HG03060 (cell line): ENCODE measurements at regions not wholly inside any gene's neighbourhood (a gene's known extent, or its start where the extent isn't known, plus 50 kb on each side); places are given as distances from the start of the nearest gene placed in this dataset.

Experiments used
- ATAC-seq: cut with Tn5 transposase; IDR thresholded peaks from one replicate; pipeline ENCODE4 v1.9.1; 2021; ENCODE audit warnings: low read depth, moderate number of reproducible peaks; ENCODE audit not compliant: unreplicated experiment

- ATAC-seq: no peak
These were observed 176.7 kb downstream of the SOX9 start for GRCh38 chr17:72297326-72298115.

DNA sequence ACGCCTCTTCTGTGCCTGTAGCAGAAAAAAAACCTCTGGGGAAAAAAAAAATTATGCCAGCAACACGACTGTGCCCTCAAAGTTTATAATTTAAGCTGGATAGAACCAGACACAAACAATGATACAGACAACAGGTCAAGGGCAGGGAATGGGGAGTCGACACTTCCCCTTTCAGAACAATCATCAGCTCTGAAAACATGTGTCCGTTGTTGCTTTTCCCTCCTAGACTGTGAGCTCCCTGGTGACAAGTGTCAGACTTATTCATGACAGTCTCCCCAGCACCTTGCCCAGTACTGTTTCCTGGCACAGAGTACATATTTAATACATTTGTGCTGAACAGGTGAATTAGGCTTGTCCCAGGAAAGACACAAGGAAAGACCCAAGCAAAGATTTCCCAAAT lies 178.3 kb downstream of the SOX9 start:
- ATAC-seq: no peak

DNA sequence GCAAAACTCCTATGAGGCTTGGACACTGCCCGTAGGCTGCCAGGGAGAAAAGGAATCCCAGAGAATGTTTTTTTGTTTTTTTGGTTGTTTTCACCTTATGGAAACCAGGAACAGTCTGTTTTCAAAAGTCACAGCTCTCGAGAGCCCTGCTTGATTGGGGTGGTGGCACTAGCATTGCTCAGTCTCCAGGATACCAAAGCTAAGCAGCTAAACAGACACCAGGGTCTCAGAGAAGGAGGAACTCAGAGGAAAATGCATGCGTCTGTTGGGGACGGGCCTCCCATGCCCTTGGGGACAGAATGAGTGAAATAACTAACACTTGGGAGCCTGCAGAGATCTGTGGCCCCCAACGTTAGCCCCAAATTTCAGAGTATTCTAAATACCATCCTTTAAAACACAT lies 178.8 kb downstream of the SOX9 start:
- ATAC-seq: no peak

GRCh38 chr17:72301887-72302286 lies 181.1 kb downstream of the SOX9 start:
- no peak for ATAC-seq

DNA sequence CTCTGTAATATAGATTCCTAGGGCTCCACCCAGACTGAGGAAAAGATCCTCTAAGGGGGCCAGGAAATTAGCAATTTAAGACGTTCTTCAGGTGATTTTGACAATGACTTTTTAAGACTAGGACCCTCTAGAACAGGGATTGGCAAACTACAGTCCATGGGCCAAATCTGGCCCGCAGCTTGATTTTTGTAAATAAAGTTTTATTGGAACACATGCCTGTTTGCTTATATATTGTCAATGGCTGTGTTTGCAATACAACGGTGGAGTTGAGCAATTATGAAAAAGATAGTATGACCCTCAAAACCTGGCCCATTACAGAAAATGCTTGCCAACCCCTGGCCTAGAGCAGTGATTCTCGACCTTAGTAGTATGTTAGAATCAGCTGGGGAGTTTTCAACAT lies 181.9 kb downstream of the SOX9 start:
- no peak for ATAC-seq

DNA sequence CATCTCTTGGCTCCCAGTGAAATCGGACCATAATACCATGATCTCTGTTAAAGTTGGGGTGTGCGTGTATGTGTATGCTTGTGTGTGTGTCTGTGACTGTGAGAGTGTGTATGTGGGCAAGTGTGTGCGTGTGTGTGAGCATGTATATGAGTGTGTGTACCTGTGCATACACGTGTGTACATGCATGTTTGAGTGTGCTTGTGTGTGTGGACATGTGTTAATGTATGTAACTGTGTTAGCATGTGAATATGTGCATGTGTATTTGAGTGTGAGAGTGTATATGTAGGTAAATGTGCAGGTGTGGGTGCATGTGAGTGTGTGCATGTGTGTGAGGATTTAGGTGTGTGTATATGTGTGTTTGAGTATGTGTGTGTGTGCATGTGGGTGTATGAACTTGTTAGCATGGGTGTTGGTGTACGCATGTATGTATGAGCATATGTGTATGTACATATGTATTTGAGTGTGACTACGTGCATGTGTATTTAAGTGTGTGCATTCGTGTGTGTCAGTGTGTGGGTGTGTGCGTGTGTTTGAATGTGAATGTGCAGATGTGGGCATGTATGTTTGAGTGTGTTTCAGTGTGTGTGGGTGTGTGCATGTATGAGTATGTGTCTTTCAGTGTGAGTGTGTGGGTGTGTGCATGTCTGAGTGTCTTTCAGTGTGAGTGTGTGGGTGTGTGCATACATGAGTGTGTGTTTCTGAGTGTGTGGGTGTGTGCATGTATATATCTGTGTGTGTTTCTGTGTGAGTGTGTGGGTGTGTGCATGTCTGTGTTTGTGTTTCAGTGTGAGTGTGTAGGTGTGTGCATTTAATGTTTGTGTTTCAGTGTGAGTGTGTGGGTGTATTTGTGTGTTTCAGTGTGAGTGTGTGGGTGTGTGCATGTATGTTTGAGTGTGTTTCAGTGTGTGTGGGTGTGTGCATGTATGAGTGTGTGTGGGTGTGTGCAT lies 183.2 kb downstream of the SOX9 start:
- no peak for ATAC-seq

DNA sequence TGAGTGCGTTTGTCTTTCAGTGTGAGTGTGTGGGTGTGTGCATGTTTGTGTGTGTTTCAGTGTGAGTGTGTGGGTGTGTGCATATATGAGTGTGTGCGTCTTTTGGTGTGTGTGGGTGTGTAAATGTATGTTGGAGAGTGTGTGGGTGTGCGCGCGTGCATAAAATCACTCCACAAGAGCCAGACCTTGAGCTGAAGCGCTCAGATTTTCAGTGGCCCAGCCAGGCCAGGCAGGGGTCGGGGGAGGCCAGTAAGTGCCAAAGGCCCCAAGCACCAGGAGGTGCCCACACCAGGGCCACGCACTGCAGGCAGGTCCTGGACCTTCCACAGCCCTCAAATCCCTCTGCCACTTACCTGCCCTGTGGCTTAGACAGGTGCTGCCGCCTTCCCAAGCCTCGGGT lies 184.0 kb downstream of the SOX9 start:
- ATAC-seq: no peak

DNA sequence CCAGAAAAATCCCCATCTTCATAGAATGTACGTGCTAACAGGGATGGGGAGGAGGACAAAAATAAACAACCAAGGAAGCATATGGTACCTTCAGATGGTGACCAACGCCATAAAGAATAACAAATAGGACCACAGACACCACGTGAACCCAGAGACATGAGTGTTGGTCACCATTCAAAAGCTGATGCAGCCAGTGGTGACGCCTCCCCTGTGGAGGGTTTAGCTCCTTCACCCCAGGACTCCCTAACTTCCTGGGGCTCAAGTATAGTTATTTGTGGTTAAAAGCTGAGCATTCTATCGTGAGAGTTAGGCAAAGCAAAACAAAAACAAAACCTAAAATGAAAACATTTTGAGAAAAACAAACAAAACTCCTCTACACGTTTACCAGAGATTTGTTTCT lies 184.7 kb downstream of the SOX9 start:
- no peak for ATAC-seq

DNA sequence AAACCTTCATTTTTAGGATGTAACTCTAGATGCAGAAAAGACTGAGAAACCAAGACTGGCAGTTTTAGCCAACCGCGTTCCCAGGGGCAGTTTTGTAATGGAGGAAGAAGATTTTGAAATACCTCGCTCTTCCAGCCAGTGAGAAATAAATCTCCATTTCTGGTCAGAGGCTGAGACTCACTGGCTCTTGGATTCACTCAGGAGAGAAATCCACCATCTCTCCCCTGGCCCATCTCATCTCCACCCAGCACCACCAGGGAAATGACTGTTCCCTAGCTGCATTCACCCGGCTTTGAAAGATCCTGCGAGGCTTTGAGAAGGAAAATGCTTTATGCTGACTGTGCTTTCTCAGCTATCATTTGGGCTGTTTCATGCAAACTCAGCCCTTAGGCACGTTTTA lies 185.2 kb downstream of the SOX9 start:
- ATAC-seq: no peak

DNA sequence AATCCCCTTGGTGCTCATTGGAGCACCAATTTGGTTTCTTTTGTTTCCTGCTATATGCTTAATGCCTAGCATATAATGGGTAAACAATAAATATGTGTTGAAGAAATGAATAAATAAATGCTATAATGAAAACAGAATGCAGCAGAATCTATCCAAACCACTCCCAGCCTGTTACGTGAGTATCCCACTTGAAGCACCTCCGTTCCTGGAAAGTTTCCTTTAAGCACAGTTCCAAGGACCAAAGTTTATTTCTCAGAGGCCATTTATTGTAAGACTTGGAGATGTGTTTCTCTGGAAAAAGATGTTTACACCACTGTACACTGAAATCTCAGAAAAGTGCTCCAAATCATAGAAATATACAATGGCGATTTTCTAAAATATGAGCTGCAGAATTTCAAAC lies 187.0 kb downstream of the SOX9 start:
- no peak for ATAC-seq

DNA sequence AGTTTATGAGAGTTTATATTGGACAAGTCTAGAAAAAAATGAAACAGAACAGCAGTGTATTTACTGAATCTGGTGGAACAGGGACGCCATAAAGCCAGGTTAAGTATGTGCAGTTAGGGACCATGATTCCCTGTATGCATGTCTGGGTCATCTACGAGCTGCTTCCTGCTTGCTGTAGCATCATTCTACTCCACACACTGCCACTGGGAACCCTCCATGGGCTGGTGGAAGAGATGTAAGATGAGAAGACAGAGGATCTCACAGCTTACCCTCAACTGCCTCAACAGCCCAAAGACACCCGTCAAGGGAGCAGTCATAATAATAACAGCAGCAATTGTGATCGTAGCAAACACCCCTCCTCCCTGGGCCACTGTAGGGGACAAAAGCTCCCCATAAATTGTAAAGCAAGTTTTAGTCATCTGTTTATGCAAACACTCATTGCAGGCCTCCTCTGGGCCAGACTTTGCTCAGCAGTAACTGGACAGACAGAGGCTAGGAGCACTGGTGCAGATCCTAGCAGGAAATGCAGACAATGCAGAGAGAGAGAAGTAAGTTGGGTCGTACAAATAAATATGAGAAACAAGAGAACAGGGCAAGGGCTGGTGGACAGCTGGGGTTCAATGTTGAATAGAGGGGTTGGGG lies 188.0 kb downstream of the SOX9 start:
- no peak for ATAC-seq

DNA sequence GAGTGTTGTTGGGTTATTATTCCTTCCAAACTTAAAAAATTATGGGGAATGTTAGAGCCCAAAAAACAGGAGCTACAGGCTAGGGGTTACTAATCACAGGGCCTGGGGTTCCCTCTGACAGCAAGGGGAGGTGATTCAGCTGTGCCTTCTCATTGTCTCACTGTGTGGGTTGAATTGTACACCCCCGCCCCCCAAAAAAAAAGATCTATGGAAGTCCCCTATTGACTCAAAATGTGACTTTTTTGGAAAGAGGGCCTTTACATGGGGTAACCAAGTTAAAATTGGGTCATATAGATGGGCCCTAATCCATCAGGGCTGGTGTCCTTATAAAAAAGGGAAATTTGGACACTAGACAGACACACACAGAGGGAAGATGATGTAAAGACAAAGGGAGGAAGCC lies 190.2 kb downstream of the SOX9 start:
- no peak for ATAC-seq

- ATAC-seq: no peak
These were observed 194.5 kb downstream of the SOX9 start for GRCh38 chr17:72315122-72315913.

DNA sequence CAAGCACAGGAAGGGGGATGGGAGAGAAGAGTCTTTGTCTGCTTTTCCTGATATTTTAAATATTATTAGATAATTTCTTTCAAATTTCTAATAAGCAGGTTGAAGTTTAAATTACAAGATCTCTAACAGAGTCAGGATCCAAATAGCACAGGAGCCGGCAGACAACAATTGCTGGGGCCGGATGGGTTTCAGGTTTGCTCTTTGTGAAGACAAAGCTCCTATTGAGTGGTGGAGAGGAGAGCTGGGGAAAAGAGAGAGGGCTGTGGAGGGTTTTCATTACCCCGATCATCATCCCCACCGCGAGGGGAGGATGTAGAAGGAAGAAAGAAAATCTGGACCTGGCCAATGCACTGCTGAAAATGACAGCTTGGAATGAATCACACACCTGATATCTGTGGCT lies 197.3 kb downstream of the SOX9 start:
- no peak for ATAC-seq

DNA sequence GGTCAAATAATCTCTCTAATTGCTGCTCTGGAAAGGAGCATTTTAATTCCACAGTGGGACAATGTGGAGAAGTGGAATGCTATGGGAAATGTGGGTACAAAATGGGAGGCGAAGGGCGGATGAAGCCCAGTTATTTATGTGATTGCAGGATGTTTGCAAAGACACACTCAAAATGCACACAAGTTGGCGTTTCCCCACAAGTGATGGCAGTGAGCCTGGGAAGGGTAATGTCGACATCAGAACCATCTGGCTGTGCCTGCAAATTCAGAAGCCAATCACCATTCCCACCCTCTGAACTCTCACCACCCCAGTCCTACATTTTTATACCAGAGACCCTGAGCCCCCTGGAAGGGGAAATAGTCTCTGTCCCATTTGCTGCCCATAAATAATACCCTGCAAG lies 201.1 kb downstream of the SOX9 start:
- ATAC-seq: no peak

- ATAC-seq: peak; percentile 47
These were observed 211.5 kb downstream of the SOX9 start for GRCh38 chr17:72332367-72332766.

DNA sequence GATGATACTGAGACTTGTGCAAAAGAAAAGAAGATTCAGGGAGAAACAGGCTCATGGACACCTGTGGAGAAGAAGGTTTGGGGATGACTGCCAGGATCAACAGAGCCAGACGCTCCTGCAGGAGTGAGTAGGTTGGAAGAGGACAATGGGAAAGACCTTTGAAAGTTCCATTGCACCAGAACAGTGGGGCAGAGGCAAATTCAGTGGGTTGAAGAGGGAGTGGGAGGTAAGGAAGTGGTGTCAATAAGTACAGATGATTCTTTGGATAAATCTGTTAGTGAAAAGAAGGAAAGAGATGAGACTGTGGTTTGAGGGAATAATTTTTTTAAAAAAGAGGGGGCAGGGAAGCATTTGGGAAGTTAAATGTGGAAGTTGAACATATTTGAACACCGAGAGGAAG lies 212.8 kb downstream of the SOX9 start:
- ATAC-seq: no peak

- ATAC-seq: no peak
These were observed 213.4 kb downstream of the SOX9 start for GRCh38 chr17:72334205-72334604.

DNA sequence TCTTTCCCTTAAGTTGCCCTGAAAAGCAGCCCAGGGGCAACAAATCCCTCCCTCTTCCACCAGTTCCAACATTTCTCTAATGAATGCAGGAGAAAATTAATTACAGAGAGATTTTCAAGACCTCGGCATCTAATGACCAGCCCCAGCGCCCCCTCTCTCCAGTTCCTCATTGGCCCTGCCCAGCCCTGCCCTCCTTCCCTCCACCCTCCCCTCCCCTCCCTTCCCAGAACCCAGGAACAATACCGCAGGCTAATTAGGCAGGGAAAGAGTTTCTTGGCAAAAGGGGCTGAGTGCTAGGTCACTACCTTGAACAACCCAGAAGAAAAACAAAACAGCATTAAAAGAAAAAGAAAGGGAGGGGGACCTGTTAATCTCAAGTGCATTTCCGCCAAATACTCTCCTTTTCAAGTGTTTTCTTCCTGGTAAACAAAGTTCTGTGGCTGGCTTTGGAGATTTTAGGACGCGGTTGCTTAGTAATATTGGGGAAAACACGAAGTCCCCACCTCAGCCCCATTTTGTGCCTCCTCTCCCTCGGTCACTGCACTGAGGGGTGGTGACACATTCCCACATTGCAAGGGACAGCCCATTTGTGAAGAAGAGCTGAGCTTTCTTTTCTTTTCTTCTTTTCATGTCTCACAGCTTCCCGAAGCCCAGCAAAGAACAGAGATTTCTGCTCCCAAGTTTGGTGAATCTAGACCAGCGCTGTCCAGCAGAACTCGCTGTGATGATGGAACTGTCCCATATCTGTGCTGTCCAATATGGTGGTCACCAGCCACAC lies 215.4 kb downstream of the SOX9 start:
- no peak for ATAC-seq

DNA sequence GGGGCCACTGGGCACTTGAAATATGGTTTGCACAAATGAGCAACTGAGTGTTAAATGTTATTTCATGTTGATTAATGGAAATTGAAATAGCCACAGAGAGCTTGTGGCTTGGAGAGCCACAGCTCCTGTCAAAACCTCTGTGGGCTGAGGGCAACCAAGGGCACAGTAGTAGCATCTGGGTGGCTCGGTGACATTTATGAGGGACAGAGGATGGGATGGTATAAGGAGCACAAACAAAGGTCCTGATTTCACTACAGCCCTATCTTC lies 215.9 kb downstream of the SOX9 start:
- ATAC-seq: no peak
